ENCODE measurements at regions not wholly inside any gene's neighbourhood (a gene's known extent, or its start where the extent isn't known, plus 50 kb on each side); places are given as distances from the start of the nearest gene placed in this dataset.
"Not testable (repeated sequence)": the region's sequence is repeated elsewhere in the genome, so short reads cannot be mapped to it uniquely, and the experiment has no call there.

DNA sequence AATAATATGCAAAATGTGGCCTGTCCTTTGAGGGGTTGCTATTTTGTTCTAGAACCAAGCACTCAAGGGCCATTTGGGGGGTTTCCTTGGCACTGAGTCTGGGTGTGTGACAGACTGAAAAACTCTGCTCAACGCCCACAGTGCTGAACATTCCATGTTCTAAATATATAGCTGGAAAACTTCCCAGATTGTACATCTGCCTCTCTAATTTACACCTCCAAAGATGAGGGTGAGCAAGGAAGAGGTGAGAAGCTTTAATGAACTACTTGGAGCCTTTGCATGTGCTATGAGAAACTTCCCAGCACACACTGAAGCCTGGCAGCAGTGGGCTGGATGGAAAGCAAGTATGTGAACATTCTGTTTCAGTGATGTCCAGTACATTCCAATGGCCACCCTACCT lies 296.7 kb upstream of the KCNH7 start:
- Histone ChIP-seq H3K9ac (ENCODE audit: low read length) (no peak overlapping the region), H3K36me3 (ENCODE audit: insufficient read depth, low read length) (no peaks in the 10 kb centered on the region), H3K27me3 (ENCODE audit: insufficient read depth, low read length) (no peaks in the 10 kb centered on the region), H3K4me2 (ENCODE audit: low read length) (no peak overlapping the region), H2AFZ (ENCODE audit: low read length) (no peak overlapping the region), H3K79me2 (ENCODE audit: insufficient read depth, low read length) (no peaks in the 10 kb centered on the region), H3K27ac (ENCODE audit: low read depth, low read length, poor library complexity, severe bottlenecking) (no peak overlapping the region), H3K9me2 (ENCODE audit: low read depth, low read length) (no peaks in the 10 kb centered on the region), H4K20me1 (ENCODE audit: insufficient read depth, low read length) (no peaks in the 10 kb centered on the region), H3F3A (ENCODE audit: insufficient read depth, low read length) (no peaks in the 10 kb centered on the region), H3K4me3 (ENCODE audit: low read depth, low read length, poor library complexity, severe bottlenecking) (no peak overlapping the region), H3K9me3 (ENCODE audit: low read length) (no peaks in the 10 kb centered on the region), H3K4me1 (ENCODE audit: insufficient read depth, low read length, severe bottlenecking) (no peaks in the 10 kb centered on the region)
- TF ChIP-seq, protein P1, sequence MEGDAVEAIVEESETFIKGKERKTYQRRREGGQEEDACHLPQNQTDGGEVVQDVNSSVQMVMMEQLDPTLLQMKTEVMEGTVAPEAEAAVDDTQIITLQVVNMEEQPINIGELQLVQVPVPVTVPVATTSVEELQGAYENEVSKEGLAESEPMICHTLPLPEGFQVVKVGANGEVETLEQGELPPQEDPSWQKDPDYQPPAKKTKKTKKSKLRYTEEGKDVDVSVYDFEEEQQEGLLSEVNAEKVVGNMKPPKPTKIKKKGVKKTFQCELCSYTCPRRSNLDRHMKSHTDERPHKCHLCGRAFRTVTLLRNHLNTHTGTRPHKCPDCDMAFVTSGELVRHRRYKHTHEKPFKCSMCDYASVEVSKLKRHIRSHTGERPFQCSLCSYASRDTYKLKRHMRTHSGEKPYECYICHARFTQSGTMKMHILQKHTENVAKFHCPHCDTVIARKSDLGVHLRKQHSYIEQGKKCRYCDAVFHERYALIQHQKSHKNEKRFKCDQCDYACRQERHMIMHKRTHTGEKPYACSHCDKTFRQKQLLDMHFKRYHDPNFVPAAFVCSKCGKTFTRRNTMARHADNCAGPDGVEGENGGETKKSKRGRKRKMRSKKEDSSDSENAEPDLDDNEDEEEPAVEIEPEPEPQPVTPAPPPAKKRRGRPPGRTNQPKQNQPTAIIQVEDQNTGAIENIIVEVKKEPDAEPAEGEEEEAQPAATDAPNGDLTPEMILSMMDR (IDR thresholded peaks at IDR 0.05; ENCODE audit: low read length) = no peak
- TF ChIP-seq EZH2 (IDR thresholded peaks at IDR 0.05; ENCODE audit: borderline replicate concordance, low read length) = no peak

DNA sequence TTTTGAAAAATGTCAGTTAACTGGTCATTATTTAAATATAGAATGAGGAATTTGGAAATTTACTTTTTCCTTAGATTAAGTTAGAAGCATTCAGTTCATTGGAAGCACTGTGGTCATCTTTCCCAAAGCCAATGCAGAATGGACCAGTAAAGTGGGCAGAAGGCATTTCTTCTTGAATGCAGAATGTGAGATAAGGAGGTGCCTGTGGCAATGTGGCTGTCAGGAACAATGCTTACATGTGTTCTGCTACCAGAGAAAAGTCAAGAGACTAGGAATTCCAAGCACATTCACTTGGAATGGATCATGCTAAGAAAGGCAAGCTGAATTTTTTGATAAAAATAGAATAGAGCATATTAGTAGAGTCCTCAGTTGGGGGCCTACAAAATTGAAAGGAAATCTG lies 295.0 kb upstream of the KCNH7 start:
- Histone ChIP-seq H3K9me3 (ENCODE audit: low read length) (no peaks in the 10 kb centered on the region), H3K4me2 (ENCODE audit: low read length) (no peak overlapping the region), H3K79me2 (ENCODE audit: insufficient read depth, low read length) (no peaks in the 10 kb centered on the region), H3K4me3 (ENCODE audit: low read depth, low read length, poor library complexity, severe bottlenecking) (no peak overlapping the region), H4K20me1 (ENCODE audit: insufficient read depth, low read length) (no peaks in the 10 kb centered on the region), H2AFZ (ENCODE audit: low read length) (no peak overlapping the region), H3K4me1 (ENCODE audit: insufficient read depth, low read length, severe bottlenecking) (no peaks in the 10 kb centered on the region), H3K9ac (ENCODE audit: low read length) (no peak overlapping the region), H3F3A (ENCODE audit: insufficient read depth, low read length) (no peaks in the 10 kb centered on the region), H3K36me3 (ENCODE audit: insufficient read depth, low read length) (no peaks in the 10 kb centered on the region), H3K27ac (ENCODE audit: low read depth, low read length, poor library complexity, severe bottlenecking) (no peak overlapping the region), H3K27me3 (ENCODE audit: insufficient read depth, low read length) (no peaks in the 10 kb centered on the region), H3K9me2 (ENCODE audit: low read depth, low read length) (no peaks in the 10 kb centered on the region)
- TF ChIP-seq, protein P1 (IDR thresholded peaks at IDR 0.05; ENCODE audit: low read length) = no peak
- TF ChIP-seq EZH2 (IDR thresholded peaks at IDR 0.05; ENCODE audit: borderline replicate concordance, low read length) = no peak

DNA sequence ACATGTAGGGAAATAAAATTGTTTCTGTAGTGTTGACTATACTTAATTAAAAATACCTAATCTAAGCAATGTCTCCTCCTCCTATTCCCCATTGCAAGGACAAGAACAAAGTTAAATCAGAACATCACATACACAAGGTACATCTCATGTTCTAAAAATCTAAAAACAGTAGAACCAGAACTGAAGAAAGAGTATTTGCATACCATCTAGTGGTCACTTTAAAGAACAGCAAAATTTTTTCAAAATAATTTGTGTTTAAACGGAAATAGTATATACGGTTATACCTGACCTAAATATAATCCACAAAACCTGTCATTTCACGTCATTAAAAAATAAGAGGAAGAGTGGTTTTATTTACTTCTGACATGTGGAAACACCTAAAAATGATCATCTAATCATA lies 294.3 kb upstream of the KCNH7 start:
- Histone ChIP-seq H4K20me1 (ENCODE audit: insufficient read depth, low read length) (no peaks in the 10 kb centered on the region), H3F3A (ENCODE audit: insufficient read depth, low read length) (no peaks in the 10 kb centered on the region), H3K27me3 (ENCODE audit: insufficient read depth, low read length) (no peaks in the 10 kb centered on the region), H3K9me3 (ENCODE audit: low read length) (no peaks in the 10 kb centered on the region), H3K36me3 (ENCODE audit: insufficient read depth, low read length) (no peaks in the 10 kb centered on the region), H3K9me2 (ENCODE audit: low read depth, low read length) (no peaks in the 10 kb centered on the region), H3K27ac (ENCODE audit: low read depth, low read length, poor library complexity, severe bottlenecking) (no peak overlapping the region), H3K4me1 (ENCODE audit: insufficient read depth, low read length, severe bottlenecking) (no peaks in the 10 kb centered on the region), H3K4me3 (ENCODE audit: low read depth, low read length, poor library complexity, severe bottlenecking) (no peak overlapping the region), H3K79me2 (ENCODE audit: insufficient read depth, low read length) (no peaks in the 10 kb centered on the region), H2AFZ (ENCODE audit: low read length) (no peak overlapping the region), H3K9ac (ENCODE audit: low read length) (no peak overlapping the region), H3K4me2 (ENCODE audit: low read length) (no peak overlapping the region)
- no peak for TF ChIP-seq EZH2 (IDR thresholded peaks at IDR 0.05; ENCODE audit: borderline replicate concordance, low read length)
- TF ChIP-seq, protein P1 (IDR thresholded peaks at IDR 0.05; ENCODE audit: low read length) = peak; percentile 32; the same call in 1 of the 2 replicates

DNA sequence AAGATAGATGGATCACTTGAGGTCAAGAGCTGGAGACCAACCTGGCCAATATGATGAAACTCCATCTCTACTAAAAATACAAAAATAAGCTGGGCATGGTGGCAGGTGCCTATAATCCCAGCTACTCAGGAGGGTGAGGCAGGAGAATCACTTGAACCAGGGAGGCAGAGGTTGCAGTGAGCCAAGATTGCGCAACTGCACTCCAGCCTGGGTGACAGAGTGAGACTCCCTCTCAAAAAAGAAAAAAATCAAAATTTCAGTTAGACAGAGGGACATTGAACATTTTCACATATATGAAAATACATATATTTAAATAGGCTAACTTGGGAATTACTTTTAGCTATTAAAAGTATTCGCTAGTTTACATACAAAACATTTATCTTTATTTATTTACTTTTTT lies 293.6 kb upstream of the KCNH7 start:
- H3K27ac ChIP-seq (ENCODE audit: low read depth, low read length, poor library complexity, severe bottlenecking); H2AFZ ChIP-seq (ENCODE audit: low read length); H3K9ac ChIP-seq (ENCODE audit: low read length); H4K20me1 ChIP-seq (ENCODE audit: insufficient read depth, low read length); H3K79me2 ChIP-seq (ENCODE audit: insufficient read depth, low read length); H3K4me2 ChIP-seq (ENCODE audit: low read length); H3K9me2 ChIP-seq (ENCODE audit: low read depth, low read length); H3K27me3 ChIP-seq (ENCODE audit: insufficient read depth, low read length); H3K9me3 ChIP-seq (ENCODE audit: low read length); H3K36me3 ChIP-seq (ENCODE audit: insufficient read depth, low read length); H3F3A ChIP-seq (ENCODE audit: insufficient read depth, low read length); H3K4me1 ChIP-seq (ENCODE audit: insufficient read depth, low read length, severe bottlenecking); H3K4me3 ChIP-seq (ENCODE audit: low read depth, low read length, poor library complexity, severe bottlenecking): not testable (repeated sequence)

Measured in OCI-LY1 (cell line).